Gastroesophageal sphincter (tissue), 3 donors: ENCODE measurements at regions not wholly inside any gene's neighbourhood (a gene's known extent, or its start where the extent isn't known, plus 50 kb on each side); places are given as distances from the start of the nearest gene placed in this dataset.
A peak's percentile ranks its signal among the peaks of the same experiment; 100 is the strongest.

Source experiments
- POLR2A ChIP-seq, 2 donors: fragments of 450-650 bp; IDR thresholded peaks; one replicate each; pipeline ENCODE4 v1.6.1; 2017; ENCODE audit warnings: antibody characterized with exemption in 2 of 2, mild to moderate bottlenecking in 2 of 2, moderate library complexity in 1 of 2
- POLR2AphosphoS5 ChIP-seq: sonication (generic); formaldehyde crosslinking; IDR thresholded peaks from one replicate; pipeline ENCODE4 v1.6.1; 2017; ENCODE audit warnings: antibody characterized with exemption
- TF ChIP-seq, protein P1 (sequence below), 4 experiments: fragments of 200-600 bp in 2 of 4; fragments of 450-650 bp in 2 of 4; sonication (generic) in 1 of 4; IDR thresholded peaks; one replicate each; pipeline ENCODE4 v1.5.1; 2017 to 2019; ENCODE audit warnings: antibody characterized with exemption in 4 of 4, mild to moderate bottlenecking in 2 of 4, moderate library complexity in 2 of 4

DNA sequence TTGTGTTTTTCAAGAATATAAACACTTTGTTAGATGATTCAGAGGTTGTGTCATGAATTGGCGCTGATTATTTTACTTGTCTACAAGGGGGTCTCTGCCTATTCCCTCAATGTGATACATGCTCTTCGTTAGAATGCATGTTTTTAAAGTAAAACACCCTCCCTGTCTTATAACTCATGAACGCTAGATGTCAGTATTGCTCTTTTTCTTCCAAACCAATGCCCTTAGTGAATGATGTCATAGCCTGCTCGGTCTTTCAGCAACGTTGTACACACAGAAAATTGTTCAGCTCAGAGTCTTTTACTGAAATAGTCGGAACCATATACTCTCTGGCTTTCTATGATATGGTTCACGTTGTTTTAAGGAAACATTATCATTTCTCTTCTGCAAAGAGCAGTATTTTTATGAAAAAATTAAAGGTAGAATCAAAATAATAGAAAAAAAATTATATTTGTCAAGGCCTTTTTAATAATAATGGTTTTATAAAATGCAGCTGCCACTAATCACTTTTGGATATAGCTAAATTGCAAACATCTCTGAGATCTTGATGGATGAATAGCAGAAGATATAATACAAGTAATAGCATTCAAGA lies 292.9 kb downstream of the TLL1 start:
- TF ChIP-seq, protein P1, sequence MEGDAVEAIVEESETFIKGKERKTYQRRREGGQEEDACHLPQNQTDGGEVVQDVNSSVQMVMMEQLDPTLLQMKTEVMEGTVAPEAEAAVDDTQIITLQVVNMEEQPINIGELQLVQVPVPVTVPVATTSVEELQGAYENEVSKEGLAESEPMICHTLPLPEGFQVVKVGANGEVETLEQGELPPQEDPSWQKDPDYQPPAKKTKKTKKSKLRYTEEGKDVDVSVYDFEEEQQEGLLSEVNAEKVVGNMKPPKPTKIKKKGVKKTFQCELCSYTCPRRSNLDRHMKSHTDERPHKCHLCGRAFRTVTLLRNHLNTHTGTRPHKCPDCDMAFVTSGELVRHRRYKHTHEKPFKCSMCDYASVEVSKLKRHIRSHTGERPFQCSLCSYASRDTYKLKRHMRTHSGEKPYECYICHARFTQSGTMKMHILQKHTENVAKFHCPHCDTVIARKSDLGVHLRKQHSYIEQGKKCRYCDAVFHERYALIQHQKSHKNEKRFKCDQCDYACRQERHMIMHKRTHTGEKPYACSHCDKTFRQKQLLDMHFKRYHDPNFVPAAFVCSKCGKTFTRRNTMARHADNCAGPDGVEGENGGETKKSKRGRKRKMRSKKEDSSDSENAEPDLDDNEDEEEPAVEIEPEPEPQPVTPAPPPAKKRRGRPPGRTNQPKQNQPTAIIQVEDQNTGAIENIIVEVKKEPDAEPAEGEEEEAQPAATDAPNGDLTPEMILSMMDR (IDR thresholded peaks at IDR 0.05): peak; percentile 65 to 79 (median 72)
- TF ChIP-seq POLR2A (IDR thresholded peaks at IDR 0.05) (no peak), POLR2AphosphoS5 (no peak)
